GM12864 (cell line): ENCODE measurements at regions not wholly inside any gene's neighbourhood (a gene's known extent, or its start where the extent isn't known, plus 50 kb on each side); places are given as distances from the start of the nearest gene placed in this dataset.

Experiments used
- DNase-seq: peaks from one replicate; pipeline ENCODE4 v3.0.0-alpha.2; 2011; ENCODE audit warnings: low read depth
- H3K4me3 ChIP-seq: 2 replicates; pipeline ENCODE4 v1.5.1; 2011; ENCODE audit warnings: mild to moderate bottlenecking, low read depth, low read length, control low read depth
- TF ChIP-seq, protein P1 (sequence below): IDR thresholded peaks from 2 replicates; pipeline ENCODE4 v1.5.1; 2011; ENCODE audit warnings: low read depth, mild to moderate bottlenecking, moderate library complexity, low read length, control low read depth, inconsistent platforms; ENCODE audit errors: missing control alignments

DNA sequence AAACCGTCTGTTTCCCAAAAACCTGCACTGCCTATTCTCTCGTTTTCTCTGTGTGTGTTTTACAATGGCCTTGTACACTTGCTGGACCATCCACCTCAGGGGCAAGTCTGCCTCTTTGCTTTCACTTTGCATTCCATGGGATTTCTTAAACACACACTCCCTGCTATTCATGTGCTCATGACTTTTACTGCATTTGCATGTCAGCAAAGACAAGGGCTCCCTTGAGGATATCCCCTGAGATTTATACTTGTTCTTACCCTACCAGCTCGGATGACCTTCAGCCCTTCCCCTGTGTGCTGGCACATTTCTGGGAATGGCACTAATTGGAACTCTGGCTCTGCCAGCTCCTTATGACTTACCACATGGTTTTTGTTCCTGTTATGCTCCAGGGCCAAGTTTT is 386.9 kb downstream of the AMY1C start:
- TF ChIP-seq, protein P1, sequence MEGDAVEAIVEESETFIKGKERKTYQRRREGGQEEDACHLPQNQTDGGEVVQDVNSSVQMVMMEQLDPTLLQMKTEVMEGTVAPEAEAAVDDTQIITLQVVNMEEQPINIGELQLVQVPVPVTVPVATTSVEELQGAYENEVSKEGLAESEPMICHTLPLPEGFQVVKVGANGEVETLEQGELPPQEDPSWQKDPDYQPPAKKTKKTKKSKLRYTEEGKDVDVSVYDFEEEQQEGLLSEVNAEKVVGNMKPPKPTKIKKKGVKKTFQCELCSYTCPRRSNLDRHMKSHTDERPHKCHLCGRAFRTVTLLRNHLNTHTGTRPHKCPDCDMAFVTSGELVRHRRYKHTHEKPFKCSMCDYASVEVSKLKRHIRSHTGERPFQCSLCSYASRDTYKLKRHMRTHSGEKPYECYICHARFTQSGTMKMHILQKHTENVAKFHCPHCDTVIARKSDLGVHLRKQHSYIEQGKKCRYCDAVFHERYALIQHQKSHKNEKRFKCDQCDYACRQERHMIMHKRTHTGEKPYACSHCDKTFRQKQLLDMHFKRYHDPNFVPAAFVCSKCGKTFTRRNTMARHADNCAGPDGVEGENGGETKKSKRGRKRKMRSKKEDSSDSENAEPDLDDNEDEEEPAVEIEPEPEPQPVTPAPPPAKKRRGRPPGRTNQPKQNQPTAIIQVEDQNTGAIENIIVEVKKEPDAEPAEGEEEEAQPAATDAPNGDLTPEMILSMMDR, result no peak
- H3K4me3 ChIP-seq, result no peak overlapping the region
- no peak for DNase-seq

DNA sequence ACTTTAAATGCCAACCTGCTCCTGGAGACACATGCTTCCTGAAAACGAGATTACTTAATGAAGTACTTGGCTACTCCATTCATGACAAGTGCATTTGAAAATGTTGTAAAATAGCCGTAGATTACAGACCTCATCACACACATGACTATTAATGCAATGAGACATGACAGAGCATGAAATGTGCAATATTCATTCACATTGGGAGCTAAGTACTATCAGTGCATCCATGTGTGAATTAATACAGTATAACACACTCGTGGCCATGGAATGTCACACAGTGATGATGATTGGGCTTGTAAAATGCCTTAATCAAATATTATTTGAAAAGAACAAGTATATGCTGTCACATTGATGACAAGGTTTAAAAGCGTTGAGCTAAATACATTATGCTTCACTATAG is 407.0 kb downstream of the AMY1C start:
- no peak for DNase-seq
- TF ChIP-seq, protein P1, result no peak
- no peak overlapping the region for H3K4me3 ChIP-seq

DNA sequence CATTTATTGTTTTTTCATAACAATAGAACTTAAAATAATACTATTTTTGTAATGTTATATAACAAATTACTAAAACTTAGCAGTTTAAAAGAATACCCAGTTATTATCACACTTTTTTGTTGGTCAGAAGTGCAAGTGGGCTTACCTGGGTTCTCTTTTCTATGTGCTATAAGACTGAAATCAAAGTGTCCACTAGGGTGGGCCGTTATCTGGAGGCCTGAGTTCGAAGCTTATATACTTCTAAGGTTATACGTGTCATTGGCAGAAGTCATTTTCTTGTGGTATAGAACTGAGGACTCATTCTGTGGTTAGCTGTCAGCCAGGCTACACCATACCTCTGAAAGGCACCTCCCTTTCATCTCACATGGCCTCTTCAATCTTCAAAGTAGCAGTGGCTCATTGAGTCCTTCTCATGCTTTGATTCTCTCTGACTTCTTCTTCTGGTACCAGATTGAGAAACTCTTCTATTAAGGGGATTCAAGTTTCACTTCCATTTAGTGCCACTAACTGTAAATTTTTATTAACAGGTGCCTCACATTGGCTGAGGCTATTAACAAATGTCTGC is 414.3 kb downstream of the AMY1C start:
- DNase-seq, result no peak
- no peak overlapping the region for H3K4me3 ChIP-seq
- TF ChIP-seq, protein P1, result no peak

DNA sequence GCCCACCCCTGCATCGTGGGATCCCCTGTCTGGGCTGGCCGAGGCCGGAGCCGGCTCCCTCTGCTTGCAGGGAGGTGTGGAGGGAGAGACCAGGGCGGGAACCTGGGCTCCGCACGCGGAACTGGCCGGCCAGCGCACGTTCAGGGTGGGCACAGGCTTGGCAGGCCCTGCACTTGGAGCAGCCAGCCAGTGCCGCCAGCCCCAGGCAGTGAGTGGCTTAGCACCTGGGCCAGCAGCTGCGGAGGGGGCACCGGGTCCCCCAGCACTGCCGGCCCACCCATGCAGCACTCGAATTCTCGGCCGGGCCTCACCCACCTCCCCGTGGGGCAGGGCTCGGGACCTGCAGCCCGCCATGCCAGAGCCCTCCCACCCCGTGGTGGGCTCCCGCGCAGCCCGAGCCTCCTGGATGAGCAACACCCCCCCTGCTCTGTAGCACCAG is 422.6 kb downstream of the AMY1C start:
- no peak for DNase-seq
- no peak overlapping the region for H3K4me3 ChIP-seq
- TF ChIP-seq, protein P1, result no peak

DNA sequence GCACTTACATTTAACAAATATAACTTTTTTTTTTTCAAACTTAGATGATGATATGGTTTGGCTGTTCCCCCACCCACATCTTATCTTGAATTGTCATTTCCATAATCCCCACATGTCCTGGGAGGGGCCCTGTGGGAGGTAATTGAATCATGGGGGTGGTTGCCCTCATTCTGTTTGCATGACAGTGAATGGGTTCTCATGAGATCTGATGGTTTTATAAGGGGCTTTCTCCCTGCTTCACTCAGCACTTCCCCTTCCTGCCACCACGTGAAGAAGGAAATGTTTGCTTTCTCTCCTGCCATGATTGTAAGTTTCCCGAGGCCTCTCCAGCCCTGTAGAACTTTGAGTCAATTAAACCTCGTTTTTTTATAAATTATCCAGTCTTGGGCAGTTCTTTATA is 432.6 kb downstream of the AMY1C start:
- no peak for DNase-seq
- TF ChIP-seq, protein P1, result no peak
- H3K4me3 ChIP-seq, result no peak overlapping the region

DNA sequence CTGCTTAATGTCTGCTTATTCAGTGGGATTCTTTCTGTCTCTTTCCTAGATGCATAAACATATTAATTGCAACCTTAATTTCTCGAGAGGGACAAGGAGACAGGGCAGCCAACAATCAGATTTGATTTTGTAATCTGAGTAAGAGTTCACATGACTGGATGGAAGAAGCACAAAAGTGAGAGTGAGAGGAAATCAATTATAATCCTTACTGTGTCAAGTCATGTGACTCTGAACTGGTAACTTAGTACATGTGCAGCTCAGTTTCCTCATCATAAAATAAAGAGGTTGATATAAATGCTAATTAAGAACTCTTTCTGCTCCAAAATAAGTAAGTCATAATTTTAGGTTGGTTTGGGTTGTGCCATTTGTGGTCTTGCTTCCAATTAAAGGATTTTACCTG is 439.5 kb downstream of the AMY1C start:
- TF ChIP-seq, protein P1, result no peak
- no peak overlapping the region for H3K4me3 ChIP-seq
- no peak for DNase-seq

DNA sequence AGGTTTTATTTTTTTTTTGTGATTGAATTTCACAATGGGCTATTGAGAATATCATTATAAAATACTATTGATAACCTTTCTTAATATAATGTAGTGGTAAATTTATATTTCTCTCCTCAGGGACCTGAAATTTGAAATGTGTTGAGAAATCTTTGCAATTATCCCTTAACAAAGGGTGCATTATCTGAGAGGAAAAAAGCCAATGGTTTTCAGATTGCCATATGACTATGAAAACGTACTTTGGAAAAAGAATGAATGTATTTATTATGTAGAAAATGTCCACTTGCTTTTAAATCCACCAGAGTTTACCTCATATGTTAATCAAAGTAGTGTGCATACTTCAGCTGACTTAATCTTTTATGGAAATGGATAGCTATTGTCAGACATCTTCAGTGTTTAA is 441.1 kb downstream of the AMY1C start:
- TF ChIP-seq, protein P1, result no peak
- no peak for DNase-seq
- H3K4me3 ChIP-seq, result no peak overlapping the region
